SIG-M5 treated with dmso at 0.1 percent for 504 hours (cell line): ENCODE measurements at regions not wholly inside any gene's neighbourhood (a gene's known extent, or its start where the extent isn't known, plus 50 kb on each side); places are given as distances from the start of the nearest gene placed in this dataset.
A peak's percentile ranks its signal among the peaks of the same experiment; 100 is the strongest.

Experiments
- DNase-seq: peaks from one replicate; lab custom pipeline; 2025; ENCODE audit not compliant: unreplicated experiment; lab: John Stamatoyannopoulos, UW

DNA sequence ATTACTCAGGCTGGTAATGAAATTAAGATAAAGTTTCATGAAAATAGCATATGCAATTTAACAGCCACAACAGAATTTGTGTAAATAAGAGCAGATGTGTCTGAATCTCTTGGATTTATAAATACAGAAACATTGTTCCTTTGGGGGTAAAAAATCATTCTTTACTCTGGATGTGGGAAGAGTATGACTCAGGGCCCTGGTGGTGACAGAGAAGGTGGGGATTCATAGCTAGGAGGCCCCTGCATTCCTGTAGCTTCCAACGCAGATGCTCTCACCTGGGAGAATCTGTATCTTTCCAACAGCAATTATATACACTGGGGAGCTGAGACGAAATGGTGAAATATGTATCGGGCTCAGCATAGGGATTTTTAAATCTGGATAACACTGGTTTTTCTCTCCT, 167.6 kb upstream of the CADPS start:
- no peak for DNase-seq

DNA sequence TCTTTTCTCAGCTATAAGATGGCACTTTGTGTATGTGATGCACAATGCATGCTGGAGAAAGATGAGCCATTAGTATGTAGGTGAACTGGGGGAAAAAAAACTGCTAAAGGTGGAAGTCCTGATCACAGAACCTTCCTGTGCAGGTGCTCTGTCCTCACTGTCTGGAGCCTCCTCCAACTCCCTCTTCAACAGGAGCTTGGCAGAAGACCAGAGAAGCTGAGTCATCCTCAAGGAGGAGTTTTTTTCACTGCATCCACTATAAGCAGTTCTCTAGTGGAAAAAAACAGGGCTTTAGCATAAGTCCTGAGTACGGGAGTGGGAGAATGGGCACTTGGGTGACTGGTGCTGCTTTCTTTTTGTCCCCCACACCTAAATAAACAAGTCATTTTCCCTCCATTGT, 168.4 kb upstream of the CADPS start:
- DNase-seq, result peak; percentile 30

DNA sequence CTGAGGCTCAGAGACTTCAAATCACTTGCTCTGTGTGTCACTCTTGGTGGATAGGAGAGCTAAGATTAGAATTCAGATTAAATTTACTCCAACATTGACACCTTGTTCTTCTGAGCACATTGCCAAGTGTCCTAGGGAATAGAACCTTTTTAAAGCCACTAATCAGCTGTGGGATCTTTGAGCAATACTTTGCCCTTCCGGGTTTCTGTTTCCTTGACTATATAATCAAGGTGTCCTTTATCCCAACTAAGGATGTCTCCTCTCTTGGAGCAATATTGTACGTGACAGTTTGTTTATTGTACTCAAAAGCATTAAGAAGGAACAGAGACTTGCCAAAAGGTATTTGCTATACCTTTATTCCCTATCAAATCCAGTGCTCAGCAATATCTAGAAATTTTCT, 170.9 kb upstream of the CADPS start:
- no peak for DNase-seq

DNA sequence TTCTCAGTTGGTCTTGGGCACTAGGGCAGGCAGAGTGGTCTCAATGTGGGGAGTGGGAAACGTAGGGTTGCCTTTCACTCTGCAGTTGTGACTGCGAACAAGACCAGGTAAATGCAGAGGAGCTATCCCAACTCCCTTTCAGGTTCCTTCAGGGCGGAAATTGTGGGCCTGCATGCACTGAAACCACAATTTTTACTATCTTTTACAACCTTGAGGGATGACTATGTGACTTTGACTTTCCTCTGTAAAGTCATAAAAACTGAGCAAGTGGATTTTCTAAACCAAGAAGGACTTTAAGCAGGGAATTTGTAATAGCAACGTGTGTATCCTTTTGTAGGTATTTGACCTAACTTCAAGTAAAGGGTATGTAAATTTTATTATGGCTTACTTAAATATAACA, 171.4 kb upstream of the CADPS start:
- no peak for DNase-seq

DNA sequence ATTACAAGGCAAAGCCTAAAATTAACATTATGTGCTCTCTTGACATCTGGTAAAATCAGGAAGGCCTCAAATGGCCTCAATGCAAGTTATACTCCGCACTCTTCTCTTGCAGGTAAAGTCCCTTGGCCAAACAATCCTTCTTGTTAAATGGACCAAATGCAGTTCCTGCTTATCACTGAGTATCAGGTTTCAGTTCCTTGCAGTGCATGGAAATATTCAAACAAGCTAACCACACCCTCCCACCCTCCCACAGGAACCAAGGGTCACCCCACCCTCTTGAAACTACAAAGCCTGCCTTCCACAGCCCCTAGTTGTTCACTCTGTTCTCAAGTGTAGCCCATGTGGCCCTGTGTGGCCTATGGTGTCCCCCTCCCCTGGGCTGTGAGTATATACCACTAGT, 171.9 kb upstream of the CADPS start:
- peak; percentile 31 for DNase-seq

DNA sequence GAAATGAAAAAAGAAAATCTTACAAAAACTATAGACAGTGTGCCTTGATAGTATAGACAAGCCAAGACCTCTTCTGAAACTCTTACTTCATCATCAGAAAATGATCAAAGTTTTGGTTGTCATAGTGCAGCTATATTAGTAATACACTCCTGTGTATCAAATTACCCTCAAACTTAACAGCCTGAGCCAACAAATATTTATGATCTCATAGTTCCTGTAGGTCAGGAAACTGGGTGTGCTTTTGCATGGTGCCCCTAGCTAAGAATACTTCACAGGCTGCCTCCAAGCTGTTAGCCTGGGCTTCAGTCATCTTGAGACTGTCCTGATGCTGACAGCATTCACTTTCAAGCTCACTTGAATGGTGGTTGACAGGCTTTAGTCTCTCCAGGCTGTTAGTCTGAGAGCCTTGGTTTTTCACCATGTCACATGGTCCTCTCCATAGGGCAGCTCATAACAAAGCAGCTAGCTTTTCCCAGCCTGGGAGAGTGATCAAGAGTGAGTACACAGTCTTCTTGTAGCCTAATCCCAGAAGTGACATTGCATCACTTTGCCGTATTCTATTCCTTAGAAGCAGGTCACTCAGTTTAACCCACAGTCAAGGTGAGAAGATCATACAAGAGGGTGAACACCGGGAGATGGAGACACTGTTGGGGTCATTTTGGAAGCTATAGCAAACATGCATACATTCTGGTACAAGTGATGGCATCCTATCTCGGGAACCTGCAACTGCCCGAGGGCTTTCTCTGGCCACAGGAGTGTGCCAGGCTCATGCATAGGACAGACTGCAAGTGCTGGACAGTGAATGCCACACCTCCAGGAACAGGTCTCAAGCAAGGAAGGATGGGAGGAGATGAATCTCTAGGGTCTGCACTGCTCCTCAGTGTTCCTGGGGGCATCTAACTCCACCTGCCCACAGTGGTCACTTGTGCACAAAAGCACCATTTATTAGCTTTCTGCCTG, 173.4 kb upstream of the CADPS start:
- DNase-seq, result peak; percentile 32

DNA sequence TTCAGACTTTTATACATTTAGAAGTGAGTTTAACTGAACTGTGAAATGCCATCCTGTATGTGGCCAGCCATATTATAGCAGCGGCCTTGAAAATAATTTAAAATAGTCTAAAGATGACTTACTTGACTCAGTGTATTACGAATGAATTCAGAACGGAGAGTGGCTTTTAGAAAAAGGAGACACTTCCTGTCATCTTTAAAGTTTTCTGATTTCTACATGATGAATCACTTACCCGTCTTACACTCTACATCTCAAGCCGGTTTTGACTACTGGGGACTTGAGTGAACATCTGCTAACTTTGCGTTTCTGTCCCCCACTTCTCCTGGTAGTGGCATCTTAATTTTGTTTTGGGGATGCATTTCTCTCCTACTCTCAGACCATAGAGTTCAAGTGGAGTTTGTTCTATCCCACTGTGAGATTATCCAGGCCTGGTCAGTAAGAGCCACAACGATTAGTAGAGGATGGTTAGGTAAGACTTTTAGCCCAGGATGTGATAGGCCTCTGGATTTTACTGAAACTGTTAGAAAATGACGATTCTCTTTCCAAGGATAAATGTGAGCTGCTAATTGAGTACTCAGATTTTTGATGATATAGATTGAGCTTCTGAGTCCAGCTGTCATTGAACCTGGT, 175.4 kb upstream of the CADPS start:
- no peak for DNase-seq

DNA sequence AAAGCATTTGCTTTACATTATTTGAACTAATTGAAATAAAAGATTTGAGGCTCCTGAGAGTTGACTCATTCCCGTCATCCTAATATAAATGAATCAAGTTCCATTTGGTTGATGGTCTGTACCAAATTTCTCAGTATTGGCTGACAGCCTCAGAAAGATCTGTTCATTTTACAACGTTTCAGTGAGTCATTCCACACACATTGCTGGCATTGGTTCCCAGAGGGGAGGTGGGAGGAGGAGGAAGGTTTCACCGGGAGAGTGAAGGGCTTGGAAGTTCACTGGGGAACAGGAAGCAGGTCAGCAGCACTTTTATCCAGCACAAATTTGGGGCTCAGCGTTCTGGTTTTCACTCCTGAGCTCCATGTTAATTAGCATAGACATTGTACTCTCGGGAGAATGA, 176.7 kb upstream of the CADPS start:
- DNase-seq, result no peak

DNA sequence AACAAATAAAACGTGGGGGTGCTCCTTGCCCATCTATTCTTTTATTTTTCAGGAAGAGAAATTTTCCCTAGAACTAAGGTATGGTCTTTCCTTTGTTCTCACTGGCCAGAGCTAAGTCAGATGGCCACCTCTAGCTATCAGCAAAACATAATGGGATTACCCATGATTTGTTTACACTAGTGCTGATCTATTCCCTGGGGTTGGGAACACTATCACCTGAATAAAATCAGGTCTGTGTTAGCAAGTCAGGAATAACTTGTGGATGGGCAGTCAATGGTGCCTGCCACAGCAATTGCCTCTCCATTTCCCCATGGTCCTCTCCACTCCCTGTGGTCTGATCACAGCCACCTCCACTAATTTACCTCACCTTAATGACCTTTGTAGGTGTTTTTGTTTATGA, 181.7 kb upstream of the CADPS start:
- DNase-seq, result no peak

DNA sequence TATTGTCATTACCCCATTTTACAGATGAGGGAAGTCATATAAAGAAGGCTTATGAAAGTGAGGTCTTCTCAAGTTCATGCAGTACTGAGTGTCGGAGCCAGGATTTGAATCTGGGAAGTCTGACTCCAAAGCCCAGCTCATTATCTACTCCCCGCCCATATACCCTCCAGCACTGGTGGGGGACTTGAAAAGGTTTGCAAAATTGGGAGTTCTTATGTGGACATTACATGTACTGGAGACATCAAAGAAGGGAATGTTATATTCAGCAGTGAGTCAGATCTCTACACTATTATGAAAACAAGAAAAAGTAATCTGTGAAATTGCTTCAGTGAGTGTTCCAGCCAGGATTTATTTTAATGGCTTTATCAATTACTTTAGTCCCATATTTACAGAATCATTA, 185.2 kb upstream of the CADPS start:
- no peak for DNase-seq

DNA sequence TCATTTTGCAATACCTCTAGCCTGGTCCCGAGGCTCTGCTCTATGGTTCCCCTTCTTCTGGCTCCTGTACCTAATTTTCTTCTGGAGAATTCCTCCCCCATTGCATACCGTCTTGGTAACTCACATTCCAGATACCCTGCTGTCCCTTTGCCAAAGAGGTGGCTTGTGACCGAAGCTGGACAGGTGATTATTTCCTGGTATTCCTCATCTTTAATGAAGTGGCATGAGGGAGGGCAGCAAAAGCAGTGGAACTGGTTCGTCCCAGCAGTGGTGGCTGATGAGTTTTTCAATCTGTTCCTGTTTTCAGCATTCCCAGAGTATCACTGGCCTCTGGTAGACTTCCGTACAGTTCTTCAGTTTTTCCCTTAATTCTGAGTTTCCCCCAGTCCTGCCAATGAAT, 186.2 kb upstream of the CADPS start:
- DNase-seq, result peak; percentile 40

DNA sequence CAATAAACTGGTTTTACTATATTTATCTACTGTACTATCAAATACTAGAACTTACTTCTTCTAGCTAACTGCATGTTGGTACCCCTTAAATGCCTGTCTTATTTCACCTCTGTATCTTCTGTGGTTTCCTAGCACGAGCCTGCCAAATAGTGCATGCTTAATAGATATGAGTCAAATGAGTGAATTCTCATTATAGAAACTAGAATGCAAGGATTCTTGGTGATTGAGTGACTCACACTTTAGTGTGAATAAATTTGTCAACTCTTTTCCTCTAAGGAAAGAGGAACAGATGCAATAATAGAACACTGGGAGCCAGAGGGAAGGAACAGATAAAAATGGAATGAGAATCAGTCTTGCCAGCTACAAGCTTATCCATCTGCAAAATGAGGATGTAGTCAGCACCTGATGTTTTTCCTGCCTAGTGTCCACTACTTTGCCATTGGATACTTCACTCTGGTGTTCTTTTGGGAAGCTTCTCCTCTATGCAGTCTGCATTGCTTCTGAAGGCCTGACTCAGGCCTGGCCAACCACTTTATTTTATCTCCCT, 189.1 kb upstream of the CADPS start:
- DNase-seq, result no peak

DNA sequence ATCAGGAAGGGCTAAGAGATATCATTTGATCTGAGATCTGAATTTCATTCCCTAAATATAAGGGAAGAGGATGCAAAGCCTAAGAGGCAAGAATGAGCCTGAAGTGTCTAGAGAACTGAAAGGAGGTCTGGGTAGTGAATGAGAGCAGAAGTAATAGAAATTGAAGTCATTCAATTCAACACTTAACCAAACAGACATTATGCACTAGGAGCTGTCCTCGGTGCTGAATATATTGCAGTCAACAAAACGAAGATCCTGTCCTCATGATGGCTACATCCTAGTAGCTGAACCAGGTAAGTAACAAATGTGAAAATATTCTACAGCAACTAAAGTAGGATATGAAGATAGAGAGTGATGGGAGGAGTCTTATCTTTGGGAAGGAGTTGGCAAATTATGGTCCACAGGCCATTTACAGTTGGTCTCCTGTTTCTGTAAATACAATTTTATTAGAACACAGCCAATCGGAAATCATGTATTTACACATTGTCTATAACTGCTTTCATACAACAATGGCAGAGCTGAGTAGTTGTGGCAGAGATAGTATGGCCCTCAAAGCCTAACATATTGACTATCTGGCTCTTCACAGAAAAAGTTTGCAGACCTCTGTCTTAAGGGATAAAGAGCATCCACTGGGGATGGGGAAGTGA, 192.9 kb upstream of the CADPS start:
- DNase-seq, result peak; percentile 68

DNA sequence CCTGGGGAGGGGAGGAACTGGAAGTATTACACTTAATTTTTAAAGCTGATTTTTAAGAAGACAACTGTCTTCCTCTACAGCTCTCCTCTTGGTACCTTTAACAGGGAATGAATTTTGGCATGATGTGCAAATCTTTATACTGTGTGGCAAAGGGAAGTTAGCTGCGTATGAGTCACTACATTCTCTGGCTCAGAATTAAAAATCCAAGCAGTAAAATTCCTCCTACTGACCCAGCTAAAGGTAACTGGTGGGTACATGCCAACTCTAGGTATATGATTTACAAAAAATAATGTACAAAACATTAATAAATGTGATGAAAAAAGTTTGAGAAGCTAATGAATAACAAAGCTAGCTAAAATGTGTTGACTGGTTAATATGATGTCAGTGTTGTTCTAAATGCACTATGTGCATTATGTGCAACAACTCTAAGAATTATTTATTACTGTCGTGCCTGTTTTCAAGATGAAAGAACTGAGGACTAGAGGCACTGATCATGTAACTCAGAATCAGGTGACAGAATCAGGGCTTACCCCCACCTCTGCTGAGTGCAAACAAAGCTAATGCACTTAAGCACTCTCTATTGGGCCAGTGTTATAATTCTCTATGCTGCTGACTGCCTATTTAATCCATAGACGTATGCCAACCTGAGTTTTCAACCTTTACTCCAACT, 194.7 kb upstream of the CADPS start:
- no peak for DNase-seq

DNA sequence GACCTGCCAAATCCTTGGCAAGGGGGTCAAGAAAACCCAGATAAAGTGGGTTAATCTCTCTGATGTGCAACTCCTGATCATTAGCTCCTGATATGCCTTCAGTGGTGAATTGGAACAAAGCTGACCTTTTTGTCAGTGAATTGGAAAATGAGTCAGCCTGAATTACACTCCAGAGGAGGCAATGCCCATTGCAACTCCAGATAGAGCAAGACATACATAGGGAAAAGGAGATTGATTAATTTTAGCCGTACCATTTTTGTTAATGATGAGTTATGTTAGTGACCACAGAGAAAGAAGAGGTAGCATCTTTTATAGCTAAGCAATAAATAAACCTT, 195.2 kb upstream of the CADPS start:
- DNase-seq, result no peak

DNA sequence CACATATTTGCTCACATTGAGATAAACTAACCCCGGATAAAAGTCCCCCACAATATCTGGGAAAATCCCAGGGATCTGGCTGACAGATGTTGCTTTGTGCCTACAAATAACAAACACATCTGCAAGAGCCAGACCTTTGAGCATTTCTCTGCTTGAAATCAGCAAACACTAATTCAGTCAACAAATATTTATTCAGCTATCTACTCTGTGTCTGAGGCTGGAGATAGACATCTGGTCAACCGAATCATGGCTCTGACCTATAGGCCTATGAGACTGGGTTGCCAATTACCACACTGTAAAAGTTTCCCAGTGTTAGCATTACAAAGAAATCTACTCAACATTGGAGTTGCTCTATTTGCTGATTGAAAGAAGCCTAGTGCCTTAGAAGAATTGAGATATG, 201.1 kb upstream of the CADPS start:
- DNase-seq, result peak; percentile 62

DNA sequence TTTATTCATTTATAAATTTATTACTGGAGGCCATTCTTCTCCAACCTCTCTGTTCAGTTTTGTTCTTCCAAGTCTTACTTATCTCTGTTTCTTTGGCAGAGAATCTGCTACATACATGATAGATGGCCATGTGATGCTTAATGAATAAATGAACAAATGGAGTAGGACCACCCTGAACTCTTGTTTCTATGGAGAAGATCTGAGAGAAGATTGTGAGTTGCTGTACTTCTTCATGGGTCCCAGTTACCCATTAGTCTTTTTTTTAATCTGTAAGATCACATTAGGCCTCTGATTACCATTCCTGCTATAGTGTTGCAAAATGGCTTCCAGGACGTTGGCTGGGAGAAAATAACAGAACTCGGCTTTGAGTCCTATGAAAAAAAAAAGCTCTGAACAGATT, 191.9 kb upstream of the SYNPR start:
- no peak for DNase-seq

DNA sequence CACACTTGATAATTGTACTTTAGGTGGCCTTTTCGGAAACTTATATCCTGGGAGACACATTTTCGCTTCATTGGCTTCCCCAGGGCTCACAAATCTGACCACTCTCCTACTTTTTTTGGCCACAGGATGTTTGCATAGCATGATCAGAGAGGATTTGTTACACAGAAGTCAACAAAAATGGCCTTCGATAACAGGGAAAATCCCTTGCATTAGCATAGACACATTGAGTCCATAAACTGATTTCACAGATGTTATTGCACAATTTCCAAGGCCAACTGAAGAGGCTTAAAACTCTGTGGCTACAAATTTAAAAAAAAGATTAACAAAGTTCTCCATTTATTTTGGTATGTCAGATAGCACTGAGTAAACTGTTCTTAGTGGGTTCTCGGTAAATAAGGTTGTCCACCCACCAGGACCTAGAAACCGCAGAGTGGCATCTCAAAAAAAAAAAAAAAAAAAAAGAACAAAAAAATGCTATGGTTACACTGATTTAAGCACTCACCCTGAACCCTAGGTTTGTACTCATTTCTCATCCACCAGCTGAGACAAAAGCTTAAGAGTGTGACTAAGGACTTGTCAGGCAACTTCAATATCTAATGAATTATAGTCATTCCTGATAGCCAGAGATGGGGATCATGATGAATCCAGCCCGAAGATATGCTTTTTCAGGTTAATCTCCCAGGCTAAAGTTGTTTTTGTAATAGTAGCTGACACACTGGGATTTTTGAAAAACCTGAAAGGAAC, 188.9 kb upstream of the SYNPR start:
- no peak for DNase-seq

DNA sequence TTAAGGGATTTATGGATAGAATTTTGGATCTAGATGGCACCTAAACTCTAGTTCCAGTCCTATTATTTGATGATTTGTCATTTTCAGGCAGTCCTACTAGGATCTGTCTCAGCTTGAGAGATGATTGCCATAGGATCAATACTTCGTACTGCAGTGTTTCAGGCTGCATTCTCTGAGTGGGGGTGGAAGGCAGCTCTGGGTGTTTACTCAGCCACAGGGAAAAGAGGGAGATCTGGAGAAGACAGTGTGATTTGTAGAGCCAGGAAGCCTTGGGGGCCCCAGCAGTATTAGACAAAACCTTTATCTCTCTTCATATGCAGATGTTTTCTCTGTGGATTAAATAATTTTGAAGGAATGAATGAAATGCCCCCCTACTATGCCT, 188.4 kb upstream of the SYNPR start:
- no peak for DNase-seq

DNA sequence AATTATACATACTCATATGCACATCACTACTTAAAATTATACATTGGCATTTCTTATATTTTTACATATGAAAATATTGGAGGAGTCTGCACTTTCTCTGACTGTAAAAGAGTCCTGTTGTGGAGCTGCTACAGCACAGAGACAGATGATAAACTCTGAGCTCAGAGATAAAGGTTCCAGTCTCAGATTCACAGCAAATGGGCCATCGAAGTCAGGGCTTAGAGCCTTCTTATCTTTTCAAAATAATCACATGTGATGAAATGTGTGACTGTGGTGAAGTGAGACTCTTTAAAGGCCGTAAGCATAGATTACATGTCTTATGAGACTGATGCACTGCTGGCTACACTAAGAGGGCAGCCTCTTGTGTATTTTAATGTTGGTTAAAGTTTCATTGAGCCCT, 187.5 kb upstream of the SYNPR start:
- no peak for DNase-seq

DNA sequence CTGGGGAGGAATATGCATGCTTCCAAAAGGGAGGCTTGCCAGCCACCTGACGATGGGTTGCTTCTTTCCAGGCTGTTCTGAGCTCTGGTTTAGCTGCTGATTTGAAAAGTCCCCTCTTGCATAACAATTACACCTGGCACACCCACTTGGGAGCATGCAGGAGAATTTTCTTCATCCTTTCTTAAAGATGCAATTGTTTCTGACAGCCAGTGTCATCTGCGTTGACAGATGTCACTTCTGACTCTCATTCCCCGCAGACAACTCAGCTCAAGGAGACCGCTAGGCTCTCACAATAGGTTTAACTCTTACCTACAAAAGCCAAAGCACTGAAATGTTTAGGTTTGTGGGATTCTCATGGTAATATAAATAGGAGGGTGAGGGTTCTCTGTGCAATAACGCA, 185.6 kb upstream of the SYNPR start:
- no peak for DNase-seq
